ENCODE measurements at regions not wholly inside any gene's neighbourhood (a gene's known extent, or its start where the extent isn't known, plus 50 kb on each side); places are given as distances from the start of the nearest gene placed in this dataset.
A peak's percentile ranks its signal among the peaks of the same experiment; 100 is the strongest.

GRCh38 chr7:86978808-86979506, 80.5 kb downstream of the ELAPOR2 start:
- H3K9ac ChIP-seq (ENCODE audit: control insufficient read depth, insufficient read depth, low read length) = no peak overlapping the region
- no peaks in the 10 kb centered on the region for H4K20me1 ChIP-seq (ENCODE audit: control insufficient read depth, insufficient read depth)
- peak; percentile 33 for DNase-seq (ENCODE audit: low read depth, low spot score)
- no peaks in the 10 kb centered on the region for H3K79me2 ChIP-seq (ENCODE audit: control insufficient read depth, insufficient read depth, low read length)
- RAD21 ChIA-PET (ENCODE audit: unreplicated experiment) = interaction anchor here (0.6 kb wide), 1 partner anchor 242 kb away, joined by 3 read pairs; no protein-coding TSS in a partner anchor
- ATAC-seq = peak; percentile 83
- H3K27ac ChIP-seq (ENCODE audit: control insufficient read depth, insufficient read depth) = 0 out of 2 replicates have a peak overlapping the region, but pooled peaks have one; percentile 46
- H3K4me2 ChIP-seq (ENCODE audit: control insufficient read depth, insufficient read depth) = peak overlapping the region; percentile 30; the same call in 1 of the 2 replicates
- CTCF ChIA-PET = no interaction called here
- SMC1A ChIA-PET (ENCODE audit: uncharacterized antibody, unreplicated experiment) = interaction anchor here (0.8 kb wide), 1 partner anchor 13 kb away, joined by 3 read pairs; no protein-coding TSS in a partner anchor
- in situ Hi-C loops (cut with MboI) (no loop called here), intact Hi-C loops (cut with micrococcal nuclease; ENCODE audit: unreplicated experiment) (no loop called here)
- POLR2A ChIA-PET = no interaction called here
- no peak overlapping the region for H3K4me3 ChIP-seq
- no peaks in the 10 kb centered on the region for H3K36me3 ChIP-seq (ENCODE audit: control insufficient read depth in 2 of 2, insufficient read depth in 2 of 2, low read length in 1 of 2)
- H2AFZ ChIP-seq (ENCODE audit: control insufficient read depth, low read depth, low read length) = no peak overlapping the region
- H3K27me3 ChIP-seq (replicated peaks in 1 of 2; ENCODE audit: control insufficient read depth in 2 of 2, insufficient read depth in 2 of 2, low read length in 1 of 2) = no peaks in the 10 kb centered on the region
- no peaks in the 10 kb centered on the region; the same call in 1 of the 3 replicates for H3K9me3 ChIP-seq (replicated peaks; ENCODE audit: control insufficient read depth, insufficient read depth, low read length)
- BruUV-seq (replicated peaks) = no TSS peak
- 1% methylated on average over 3 of the region's 3 CpGs for WGBS (ENCODE audit: insufficient coverage, insufficient replicate concordance, low lambda C conversion rate, missing lambda C conversion rate)
- peaks cover 21% of the 10 kb centered on the region for H3K4me1 ChIP-seq (ENCODE audit: control insufficient read depth, insufficient read depth, low read length)
- FAIRE-seq = no peak
- no peak for TF ChIP-seq ZNF217 (IDR thresholded peaks at IDR 0.05)
- no peak for TF ChIP-seq PBX3 (IDR thresholded peaks at IDR 0.05; ENCODE audit: insufficient replicate concordance, low read depth, low read length)
- no peak for TF ChIP-seq GATAD2B (conservative IDR thresholded peaks at IDR 0.05; ENCODE audit: low read depth)
- TF ChIP-seq TAF1 (IDR thresholded peaks at IDR 0.05; ENCODE audit: borderline replicate concordance, low read depth, low read length) = no peak
- no peak for TF ChIP-seq HDAC2 (IDR thresholded peaks at IDR 0.05)
- TF ChIP-seq ZBTB33 (IDR thresholded peaks at IDR 0.05) = no peak
- no peak for TF ChIP-seq RAD51 (IDR thresholded peaks at IDR 0.05)
- TF ChIP-seq POLR2AphosphoS2 (IDR thresholded peaks at IDR 0.05; ENCODE audit: low read depth, low read length) = no peak
- TF ChIP-seq POU2F2 (IDR thresholded peaks at IDR 0.05; ENCODE audit: borderline replicate concordance, low read depth, low read length) = peak; percentile 96
- TF ChIP-seq HCFC1 (IDR thresholded peaks at IDR 0.05; ENCODE audit: low read length) = no peak
- no peak for TF ChIP-seq ZNF592 (IDR thresholded peaks at IDR 0.05)
- TF ChIP-seq MLLT1 (IDR thresholded peaks at IDR 0.05) = no peak
- no peak for TF ChIP-seq MTA3 (IDR thresholded peaks at IDR 0.05; ENCODE audit: borderline replicate concordance, low read length)
- peak; percentile 33; the same call in 1 of the 2 replicates for TF ChIP-seq CREM (IDR thresholded peaks at IDR 0.05; ENCODE audit: low read depth)
- TF ChIP-seq MYC (IDR thresholded peaks at IDR 0.05; ENCODE audit: insufficient read depth, insufficient read length, insufficient replicate concordance, low read length, severe bottlenecking) = no peak
- no peak for TF ChIP-seq BACH1 (IDR thresholded peaks at IDR 0.05; ENCODE audit: borderline replicate concordance)
